Small intestine (tissue), 7 donors: ENCODE measurements at regions not wholly inside any gene's neighbourhood (a gene's known extent, or its start where the extent isn't known, plus 50 kb on each side); places are given as distances from the start of the nearest gene placed in this dataset.
A peak's percentile ranks its signal among the peaks of the same experiment; 100 is the strongest.

ENCODE experiments used
- DNase-seq, 2 donors: peaks; one replicate each; pipeline versions ENCODE4 v3.0.0 to v3.0.0-alpha.2; 2013
- FAIRE-seq: peaks from 2 replicates; lab custom pipeline; 2012; peaks lifted over from hg19 to GRCh38; lab: Jason Lieb, UNC
- H3K27ac ChIP-seq, 3 donors: one replicate each; pipeline ENCODE4 v1.5.1; 2013; ENCODE audit warnings: low read length in 2 of 3, mild to moderate bottlenecking in 2 of 3, control low read depth in 1 of 3, inconsistent platforms in 1 of 3, low read depth in 1 of 3, moderate library complexity in 1 of 3
- H3K27me3 ChIP-seq, 3 donors: one replicate each; pipeline ENCODE4 v1.6.1; 2013; ENCODE audit warnings: low read length in 3 of 3, inconsistent platforms in 1 of 3; ENCODE audit not compliant: control insufficient read depth in 3 of 3, insufficient read depth in 3 of 3
- H3K36me3 ChIP-seq, 3 donors: one replicate each; pipeline ENCODE4 v1.6.1; 2013; ENCODE audit warnings: low read length in 3 of 3, inconsistent platforms in 1 of 3, low read depth in 1 of 3, mild to moderate bottlenecking in 1 of 3, moderate library complexity in 1 of 3; ENCODE audit not compliant: control insufficient read depth in 3 of 3, insufficient read depth in 2 of 3
- H3K4me1 ChIP-seq, 3 donors: one replicate each; pipeline ENCODE4 v1.6.1; 2013; ENCODE audit warnings: low read length in 2 of 3, inconsistent platforms in 1 of 3, low read depth in 1 of 3, mild to moderate bottlenecking in 1 of 3, moderate library complexity in 1 of 3; ENCODE audit not compliant: control insufficient read depth in 3 of 3, insufficient read depth in 2 of 3
- H3K4me3 ChIP-seq, 3 donors: one replicate each; pipeline ENCODE4 v1.5.1; 2013; ENCODE audit warnings: low read length in 3 of 3, control low read depth in 1 of 3, inconsistent platforms in 1 of 3, low read depth in 1 of 3, mild to moderate bottlenecking in 1 of 3, moderate library complexity in 1 of 3
- H3K9me3 ChIP-seq, 2 donors: one replicate each; pipeline ENCODE4 v1.6.1; 2013; ENCODE audit warnings: low read depth in 1 of 2, low read length in 1 of 2; ENCODE audit not compliant: control insufficient read depth in 2 of 2, insufficient read depth in 1 of 2
- WGBS, 3 donors: extraction: QIAGEN DNeasy Blood & Tissue Kit; methylation state at CpG; one replicate each; pipeline ENCODE4 v1.1.7; 2013; 5-methylcytosine and 5-hydroxymethylcytosine counted together
- donor health status: healthy with polysubstance abuse.
- donor health status: control.
- donor health status: control.
- donor health status: Bipolar disorder and iron deficiency.
- donor health status: healthy.

GRCh38 chr17:77679589-77679988 is 278.9 kb upstream of the TNRC6C start:
- 79 to 83% (median 80%) methylated on average over 9 of the region's 9 CpGs for WGBS, 3 donors
- no peak for DNase-seq
- no peak overlapping the region for H3K27ac ChIP-seq
- no peaks in the 10 kb centered on the region for H3K36me3 ChIP-seq
- H3K4me1 ChIP-seq, result no peaks in the 10 kb centered on the region
- FAIRE-seq, result no peak
- no peaks in the 10 kb centered on the region for H3K9me3 ChIP-seq
- peaks cover 0 to 21% (median 2%) of the 10 kb centered on the region in 3 donors for H3K27me3 ChIP-seq
- H3K4me3 ChIP-seq, result no peak overlapping the region

DNA sequence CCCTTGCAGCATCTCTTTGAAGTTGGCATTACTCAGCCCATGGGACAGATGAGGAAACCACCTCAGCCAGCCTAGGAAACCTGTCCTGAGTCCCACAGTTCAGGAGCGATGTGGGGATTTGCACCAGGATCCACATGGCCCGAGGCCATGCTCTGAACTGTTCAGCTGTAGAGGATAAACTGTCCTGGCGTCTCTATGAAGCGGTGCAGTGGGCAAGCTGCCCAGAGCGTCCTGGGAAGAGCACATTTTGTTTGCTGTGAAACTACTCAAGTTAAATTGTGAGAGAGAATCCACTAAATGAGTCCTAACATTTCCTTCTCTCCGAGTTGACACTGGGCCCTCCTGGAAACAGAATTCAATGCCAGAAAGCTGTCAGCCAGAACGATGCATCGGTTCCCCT is 276.6 kb upstream of the TNRC6C start:
- Histone ChIP-seq H3K27me3 (peaks cover 0 to 11% (median 2%) of the 10 kb centered on the region in 3 donors), H3K4me3 (no peak overlapping the region), H3K27ac (no peak overlapping the region), H3K9me3 (no peaks in the 10 kb centered on the region), H3K4me1 (no peaks in the 10 kb centered on the region), H3K36me3 (no peaks in the 10 kb centered on the region)
- FAIRE-seq (no peak), DNase-seq (peak in 1 of 2 donors; percentile 17)
- 50 to 77% (median 72%) methylated on average over 8 of the region's 8 CpGs for WGBS, 3 donors

GRCh38 chr17:77684803-77685798 is 273.4 kb upstream of the TNRC6C start:
- no peaks in the 10 kb centered on the region for H3K36me3 ChIP-seq
- WGBS, 3 donors, result 60 to 64% (median 62%) methylated on average over 15 of the region's 15 CpGs
- H3K4me1 ChIP-seq, result no peaks in the 10 kb centered on the region
- H3K27ac ChIP-seq, result no peak overlapping the region
- H3K4me3 ChIP-seq, result no peak overlapping the region
- FAIRE-seq (no peak), DNase-seq (no peak)
- H3K27me3 ChIP-seq, result no peaks in the 10 kb centered on the region
- no peaks in the 10 kb centered on the region for H3K9me3 ChIP-seq

GRCh38 chr17:77685881-77686486 is 272.5 kb upstream of the TNRC6C start:
- no peak for FAIRE-seq
- DNase-seq, result no peak
- Histone ChIP-seq H3K9me3 (no peaks in the 10 kb centered on the region), H3K27ac (no peak overlapping the region), H3K36me3 (no peaks in the 10 kb centered on the region), H3K4me3 (no peak overlapping the region), H3K27me3 (no peaks in the 10 kb centered on the region), H3K4me1 (no peaks in the 10 kb centered on the region)
- 91 to 94% (median 93%) methylated on average over 3 of the region's 3 CpGs for WGBS, 3 donors

DNA sequence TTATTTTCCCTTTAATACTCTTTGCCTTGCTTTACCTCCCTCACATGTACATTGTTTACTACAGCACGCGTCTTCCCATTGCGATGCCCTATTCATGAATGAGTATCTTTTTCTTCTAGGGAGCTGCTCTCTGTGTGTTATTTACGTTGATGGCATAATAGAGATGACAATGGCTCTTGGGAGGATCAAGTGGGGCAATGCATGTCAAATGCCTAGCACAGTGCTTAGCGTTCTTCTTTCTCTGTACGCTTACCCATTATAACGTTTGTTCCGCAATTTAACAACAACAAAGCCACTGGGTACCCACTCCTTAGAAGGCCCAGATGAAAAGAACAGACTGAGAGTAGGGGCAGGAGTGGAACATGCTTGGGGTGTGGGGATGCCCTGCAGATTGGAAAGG is 271.6 kb upstream of the TNRC6C start:
- no peaks in the 10 kb centered on the region for H3K4me1 ChIP-seq

GRCh38 chr17:77687417-77687816 is 271.1 kb upstream of the TNRC6C start:
- H3K4me3 ChIP-seq, result no peak overlapping the region
- FAIRE-seq (no peak), DNase-seq (no peak)
- no peaks in the 10 kb centered on the region for H3K4me1 ChIP-seq
- no peaks in the 10 kb centered on the region for H3K27me3 ChIP-seq
- H3K9me3 ChIP-seq, result no peaks in the 10 kb centered on the region
- WGBS, 3 donors, result 72 to 81% (median 75%) methylated on average over 6 of the region's 6 CpGs
- H3K27ac ChIP-seq, result no peak overlapping the region
- H3K36me3 ChIP-seq, result no peaks in the 10 kb centered on the region

More for the DNA sequence above, 271.6 kb upstream of the TNRC6C start:
- no peak overlapping the region for H3K27ac ChIP-seq
- no peak for DNase-seq
- H3K27me3 ChIP-seq, result no peaks in the 10 kb centered on the region
- no peak overlapping the region for H3K4me3 ChIP-seq
- no peaks in the 10 kb centered on the region for H3K9me3 ChIP-seq
- no peak for FAIRE-seq
- WGBS, 3 donors, result 86 to 90% (median 89%) methylated on average over 8 of the region's 8 CpGs
- H3K36me3 ChIP-seq, result no peaks in the 10 kb centered on the region

DNA sequence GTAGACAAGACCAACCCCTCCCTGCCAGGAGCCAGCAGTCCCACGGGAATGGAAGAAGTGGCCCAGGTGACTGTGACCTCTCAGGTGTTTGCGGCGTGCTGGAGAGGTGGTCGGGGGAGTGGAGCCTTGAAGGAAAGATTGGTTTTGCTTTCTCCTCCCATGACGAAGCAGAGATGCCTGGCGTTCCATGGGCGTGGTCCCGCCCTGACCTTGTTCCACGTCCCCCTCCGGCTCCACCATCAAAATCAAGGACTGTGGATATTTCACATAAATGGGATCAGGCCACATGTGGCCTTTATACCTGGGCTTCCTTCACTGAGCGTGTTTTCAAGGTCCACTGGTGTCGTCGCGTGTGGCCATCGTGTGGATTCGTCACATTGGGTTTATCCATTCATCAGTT is 270.6 kb upstream of the TNRC6C start:
- Histone ChIP-seq H3K36me3 (no peaks in the 10 kb centered on the region), H3K4me3 (no peak overlapping the region), H3K4me1 (no peaks in the 10 kb centered on the region), H3K27ac (no peak overlapping the region), H3K9me3 (no peaks in the 10 kb centered on the region), H3K27me3 (no peaks in the 10 kb centered on the region)
- no peak for DNase-seq
- no peak for FAIRE-seq
- 89 to 93% (median 90%) methylated on average over 16 of the region's 16 CpGs for WGBS, 3 donors

DNA sequence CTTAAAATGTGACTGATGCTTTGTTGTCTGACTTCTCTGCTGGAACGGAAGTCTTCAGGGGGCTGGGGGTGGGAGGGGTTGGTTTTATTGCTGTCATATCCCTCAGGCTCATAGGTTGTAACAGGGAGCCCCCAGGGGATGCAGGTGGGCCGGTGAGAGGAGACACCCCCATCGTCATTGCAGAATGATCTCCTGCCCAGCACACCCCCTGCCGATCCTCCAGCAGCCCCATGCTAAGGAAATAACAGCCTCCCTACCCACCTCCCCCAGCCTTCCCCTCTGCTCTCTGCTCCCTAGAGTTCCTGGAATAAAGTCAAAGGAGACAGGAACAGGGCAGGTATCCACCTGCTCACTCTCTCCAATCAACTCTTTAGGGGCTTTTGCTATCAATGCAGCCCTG is 270.1 kb upstream of the TNRC6C start:
- no peaks in the 10 kb centered on the region for H3K9me3 ChIP-seq
- no peaks in the 10 kb centered on the region for H3K4me1 ChIP-seq
- peaks cover 0 to 2% (median 0%) of the 10 kb centered on the region in 3 donors for H3K27me3 ChIP-seq
- WGBS, 3 donors, result 40 to 59% (median 55%) methylated on average over 4 of the region's 4 CpGs
- FAIRE-seq (no peak), DNase-seq (no peak)
- H3K27ac ChIP-seq, result no peak overlapping the region
- no peaks in the 10 kb centered on the region for H3K36me3 ChIP-seq
- H3K4me3 ChIP-seq, result no peak overlapping the region
